Neural progenitor cell (in vitro differentiated cells): ENCODE measurements at regions not wholly inside any gene's neighbourhood (a gene's known extent, or its start where the extent isn't known, plus 50 kb on each side); places are given as distances from the start of the nearest gene placed in this dataset.

Experiments
- EZH2 ChIP-seq: fragments of 200-600 bp; sonication (generic); IDR thresholded peaks from 2 replicates; pipeline ENCODE4 v1.6.1; 2017; ENCODE audit warnings: antibody characterized with exemption, mild to moderate bottlenecking, moderate library complexity
- TF ChIP-seq, protein P1 (sequence below): fragments of 200-600 bp; sonication (generic); IDR thresholded peaks from 2 replicates; pipeline ENCODE4 v1.5.1; 2017; ENCODE audit warnings: antibody characterized with exemption, mild to moderate bottlenecking

DNA sequence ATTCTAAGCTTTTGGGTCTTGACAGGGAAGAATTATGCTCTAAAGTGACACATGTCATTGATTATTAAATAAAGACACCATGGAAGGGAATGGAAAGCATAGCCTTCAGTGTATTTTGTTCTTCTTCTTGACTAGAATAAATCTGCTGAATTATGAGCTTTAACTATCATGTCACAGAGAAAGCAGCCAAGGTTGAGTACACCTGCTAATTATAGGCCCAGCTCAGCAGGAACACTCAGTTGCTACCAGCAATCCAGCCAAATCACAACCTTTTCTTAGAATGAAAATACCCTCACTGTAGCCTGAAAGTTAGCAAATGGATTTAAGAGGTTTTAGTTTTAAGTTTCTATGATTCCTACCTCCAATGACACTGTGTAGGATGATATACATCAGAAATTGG, 225.3 kb upstream of the RHOBTB1 start:
- TF ChIP-seq EZH2: no peak
- TF ChIP-seq, protein P1, sequence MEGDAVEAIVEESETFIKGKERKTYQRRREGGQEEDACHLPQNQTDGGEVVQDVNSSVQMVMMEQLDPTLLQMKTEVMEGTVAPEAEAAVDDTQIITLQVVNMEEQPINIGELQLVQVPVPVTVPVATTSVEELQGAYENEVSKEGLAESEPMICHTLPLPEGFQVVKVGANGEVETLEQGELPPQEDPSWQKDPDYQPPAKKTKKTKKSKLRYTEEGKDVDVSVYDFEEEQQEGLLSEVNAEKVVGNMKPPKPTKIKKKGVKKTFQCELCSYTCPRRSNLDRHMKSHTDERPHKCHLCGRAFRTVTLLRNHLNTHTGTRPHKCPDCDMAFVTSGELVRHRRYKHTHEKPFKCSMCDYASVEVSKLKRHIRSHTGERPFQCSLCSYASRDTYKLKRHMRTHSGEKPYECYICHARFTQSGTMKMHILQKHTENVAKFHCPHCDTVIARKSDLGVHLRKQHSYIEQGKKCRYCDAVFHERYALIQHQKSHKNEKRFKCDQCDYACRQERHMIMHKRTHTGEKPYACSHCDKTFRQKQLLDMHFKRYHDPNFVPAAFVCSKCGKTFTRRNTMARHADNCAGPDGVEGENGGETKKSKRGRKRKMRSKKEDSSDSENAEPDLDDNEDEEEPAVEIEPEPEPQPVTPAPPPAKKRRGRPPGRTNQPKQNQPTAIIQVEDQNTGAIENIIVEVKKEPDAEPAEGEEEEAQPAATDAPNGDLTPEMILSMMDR: no peak
